GM10248 (cell line): ENCODE measurements at regions not wholly inside any gene's neighbourhood (a gene's known extent, or its start where the extent isn't known, plus 50 kb on each side); places are given as distances from the start of the nearest gene placed in this dataset.
A peak's percentile ranks its signal among the peaks of the same experiment; 100 is the strongest.

Source experiments
- CTCF ChIA-PET: fragments of 300-600 bp; sonication (Branson Sonifier 250); formaldehyde crosslinking; extraction: SDS; loops from one replicate; lab custom pipeline; 2021; ENCODE audit warnings: antibody characterized with exemption; lab: Yijun Ruan, JAX
- POLR2A ChIA-PET: fragments of 350-650 bp; sonication (Branson Sonifier 250); formaldehyde crosslinking; extraction: SDS; loops from one replicate; lab custom pipeline; 2020; ENCODE audit warnings: antibody characterized with exemption; lab: Yijun Ruan, JAX
- DNase-seq: peaks from one replicate; pipeline ENCODE4 v3.0.0; 2012; ENCODE audit errors: extremely low spot score
- CTCF ChIP-seq: IDR thresholded peaks from 2 replicates; pipeline ENCODE4 v1.5.1; 2012; ENCODE audit warnings: mild to moderate bottlenecking, low read depth; ENCODE audit errors: extremely low read depth, missing control alignments, control extremely low read depth

- CTCF ChIA-PET: no interaction called here
- no peak for DNase-seq
- POLR2A ChIA-PET: no interaction called here
- no peak for TF ChIP-seq CTCF
These were observed 221.6 kb downstream of the ENGASE start for GRCh38 chr17:79296243-79296642.

- POLR2A ChIA-PET: no interaction called here
- DNase-seq: no peak
- CTCF ChIA-PET: no interaction called here
- TF ChIP-seq CTCF: no peak
These were observed 220.7 kb downstream of the ENGASE start for GRCh38 chr17:79295307-79295706.

GRCh38 chr17:79294459-79295071 is 219.9 kb downstream of the ENGASE start:
- POLR2A ChIA-PET: no interaction called here

GRCh38 chr17:79292501-79292900 is 217.9 kb downstream of the ENGASE start:
- CTCF ChIA-PET: no interaction called here
- no peak for DNase-seq
- TF ChIP-seq CTCF: no peak
- POLR2A ChIA-PET: no interaction called here

More at GRCh38 chr17:79294459-79295071, 219.9 kb downstream of the ENGASE start:
- CTCF ChIA-PET: no interaction called here
- no peak for TF ChIP-seq CTCF
- peak; percentile 50 for DNase-seq

- no peak for TF ChIP-seq CTCF
- DNase-seq: no peak
- ChIA-PET CTCF (interaction anchor here (1.2 kb wide), 1 partner anchor 17 kb away, joined by 3 read pairs; no protein-coding TSS in a partner anchor), POLR2A (no interaction called here)
These were observed 216.8 kb downstream of the ENGASE start for GRCh38 chr17:79291391-79291790.

- no peak for TF ChIP-seq CTCF
- ChIA-PET CTCF (interaction anchor here (0.7 to 1.2 kb wide), 2 partner anchors 10 to 18 kb away, joined by 3 read pairs; no protein-coding TSS in a partner anchor), POLR2A (no interaction called here)
These were observed 216.1 kb downstream of the ENGASE start for GRCh38 chr17:79290726-79291125.

More at GRCh38 chr17:79290726-79291125, 216.1 kb downstream of the ENGASE start:
- DNase-seq: no peak
